ENCODE measurements at regions not wholly inside any gene's neighbourhood (a gene's known extent, or its start where the extent isn't known, plus 50 kb on each side); places are given as distances from the start of the nearest gene placed in this dataset.
A peak's percentile ranks its signal among the peaks of the same experiment; 100 is the strongest.

DNA sequence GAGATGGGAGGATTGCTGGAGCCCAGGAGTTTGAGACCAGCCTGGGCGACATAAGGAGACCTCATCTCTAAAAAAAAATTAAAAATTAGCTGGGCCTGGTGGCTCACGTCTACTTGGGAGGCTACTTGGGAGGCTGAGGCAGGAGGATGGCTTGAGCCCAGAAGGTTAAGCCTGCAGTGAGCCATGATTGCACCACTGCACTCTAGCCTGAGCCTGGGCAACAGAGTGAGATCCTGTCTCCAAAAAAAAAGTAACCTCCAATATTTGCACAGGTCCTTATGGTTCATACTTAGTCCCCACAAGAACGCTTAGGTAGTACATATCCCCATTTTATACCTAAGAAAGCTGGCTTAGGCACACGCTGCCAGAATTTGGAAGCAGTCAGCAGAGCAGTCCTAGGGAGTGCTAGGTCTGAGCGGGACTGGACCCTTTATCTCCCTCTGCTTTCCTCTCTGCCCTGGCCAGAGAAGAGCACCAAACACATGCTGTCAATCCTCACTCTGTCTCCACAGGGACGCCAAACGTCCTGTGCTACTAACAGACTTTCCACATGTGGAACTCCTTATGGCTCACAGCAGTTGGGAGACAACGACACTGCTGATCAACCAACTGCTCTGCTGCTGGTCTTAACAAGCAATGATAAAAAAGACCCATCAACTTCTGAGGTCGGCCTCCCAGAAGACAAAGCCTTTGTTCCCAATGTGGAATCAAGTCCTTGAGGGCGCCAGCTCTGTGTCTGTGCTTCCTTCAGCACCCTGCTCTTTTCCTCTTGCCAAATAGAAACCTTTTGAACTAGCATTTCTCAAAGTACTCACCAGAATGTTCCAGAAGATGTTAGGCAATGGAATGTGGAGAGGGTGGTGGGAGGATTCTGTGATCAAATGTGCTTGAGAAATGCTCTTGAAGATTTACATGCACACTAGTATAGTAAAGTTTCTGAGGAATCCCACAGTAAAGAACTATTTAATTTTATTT is 226.3 kb upstream of the DTNBP1 start:
- Mint-ChIP-seq H3K4me3 (no peak overlapping the region), H3K9me3 (peaks cover 3% of the 10 kb centered on the region; the same call in 2 of the 3 replicates), H3K27me3 (ENCODE audit: insufficient read depth, low read depth, poor library complexity) (peaks cover 1% of the 10 kb centered on the region), H3K4me1 (peaks cover 2% of the 10 kb centered on the region; the same call in 2 of the 3 replicates), H3K27ac (no peak overlapping the region), H3K36me3 (ENCODE audit: low read depth) (peaks cover 6% of the 10 kb centered on the region; the same call in 2 of the 3 replicates)
- H3K4me2 ChIP-seq = no peak overlapping the region
- H3K4me3 ChIP-seq = no peak overlapping the region
- peak overlapping the region; percentile 76; the same call in 1 of the 2 replicates for H2AFZ ChIP-seq
- H3K9me2 ChIP-seq (ENCODE audit: insufficient read depth) = no peaks in the 10 kb centered on the region
- H3K36me3 ChIP-seq (ENCODE audit: insufficient read depth) = no peaks in the 10 kb centered on the region
- H3F3A ChIP-seq (replicated peaks; ENCODE audit: low read depth) = no peaks in the 10 kb centered on the region
- no peaks in the 10 kb centered on the region for H3K79me2 ChIP-seq (replicated peaks; ENCODE audit: insufficient read depth)
- no peaks in the 10 kb centered on the region for H3K27me3 ChIP-seq (ENCODE audit: insufficient read depth)
- H4K20me1 ChIP-seq (replicated peaks; ENCODE audit: insufficient read depth) = no peaks in the 10 kb centered on the region
- H3K4me1 ChIP-seq (ENCODE audit: insufficient read depth) = peaks cover 3% of the 10 kb centered on the region; the same call in 1 of the 2 replicates
- H3K27ac ChIP-seq (ENCODE audit: low read depth) = no peak overlapping the region
- ATAC-seq (no peak), DNase-seq (ENCODE audit: low spot score) (no peak)
- TF ChIP-seq EZH2phosphoT487 (IDR thresholded peaks at IDR 0.05; ENCODE audit: unreplicated experiment) (no peak), STAT1 (IDR thresholded peaks at IDR 0.05; ENCODE audit: unreplicated experiment) (no peak), CREB1 (CRISPR knock-in tag; IDR thresholded peaks at IDR 0.05; ENCODE audit: low read depth) (no peak), POLR2AphosphoS5 (IDR thresholded peaks at IDR 0.05; ENCODE audit: low read depth) (no peak), NANOG (IDR thresholded peaks at IDR 0.05; ENCODE audit: borderline replicate concordance) (no peak), REST (IDR thresholded peaks at IDR 0.05; ENCODE audit: unreplicated experiment) (no peak), ZNF114 (CRISPR knock-in tag; IDR thresholded peaks at IDR 0.05) (no peak), ZNF331 (CRISPR knock-in tag; IDR thresholded peaks at IDR 0.05; ENCODE audit: low read depth) (no peak), EZH2 (IDR thresholded peaks at IDR 0.05; ENCODE audit: low read depth, unreplicated experiment) (no peak), ETS1 (IDR thresholded peaks at IDR 0.05) (no peak), JUNB (IDR thresholded peaks at IDR 0.05; ENCODE audit: unreplicated experiment) (no peak)
- TF ChIP-seq, protein P1, sequence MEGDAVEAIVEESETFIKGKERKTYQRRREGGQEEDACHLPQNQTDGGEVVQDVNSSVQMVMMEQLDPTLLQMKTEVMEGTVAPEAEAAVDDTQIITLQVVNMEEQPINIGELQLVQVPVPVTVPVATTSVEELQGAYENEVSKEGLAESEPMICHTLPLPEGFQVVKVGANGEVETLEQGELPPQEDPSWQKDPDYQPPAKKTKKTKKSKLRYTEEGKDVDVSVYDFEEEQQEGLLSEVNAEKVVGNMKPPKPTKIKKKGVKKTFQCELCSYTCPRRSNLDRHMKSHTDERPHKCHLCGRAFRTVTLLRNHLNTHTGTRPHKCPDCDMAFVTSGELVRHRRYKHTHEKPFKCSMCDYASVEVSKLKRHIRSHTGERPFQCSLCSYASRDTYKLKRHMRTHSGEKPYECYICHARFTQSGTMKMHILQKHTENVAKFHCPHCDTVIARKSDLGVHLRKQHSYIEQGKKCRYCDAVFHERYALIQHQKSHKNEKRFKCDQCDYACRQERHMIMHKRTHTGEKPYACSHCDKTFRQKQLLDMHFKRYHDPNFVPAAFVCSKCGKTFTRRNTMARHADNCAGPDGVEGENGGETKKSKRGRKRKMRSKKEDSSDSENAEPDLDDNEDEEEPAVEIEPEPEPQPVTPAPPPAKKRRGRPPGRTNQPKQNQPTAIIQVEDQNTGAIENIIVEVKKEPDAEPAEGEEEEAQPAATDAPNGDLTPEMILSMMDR (conservative IDR thresholded peaks at IDR 0.05; ENCODE audit: low read depth in 2 of 2) = no peak
- TF ChIP-seq, protein P2, sequence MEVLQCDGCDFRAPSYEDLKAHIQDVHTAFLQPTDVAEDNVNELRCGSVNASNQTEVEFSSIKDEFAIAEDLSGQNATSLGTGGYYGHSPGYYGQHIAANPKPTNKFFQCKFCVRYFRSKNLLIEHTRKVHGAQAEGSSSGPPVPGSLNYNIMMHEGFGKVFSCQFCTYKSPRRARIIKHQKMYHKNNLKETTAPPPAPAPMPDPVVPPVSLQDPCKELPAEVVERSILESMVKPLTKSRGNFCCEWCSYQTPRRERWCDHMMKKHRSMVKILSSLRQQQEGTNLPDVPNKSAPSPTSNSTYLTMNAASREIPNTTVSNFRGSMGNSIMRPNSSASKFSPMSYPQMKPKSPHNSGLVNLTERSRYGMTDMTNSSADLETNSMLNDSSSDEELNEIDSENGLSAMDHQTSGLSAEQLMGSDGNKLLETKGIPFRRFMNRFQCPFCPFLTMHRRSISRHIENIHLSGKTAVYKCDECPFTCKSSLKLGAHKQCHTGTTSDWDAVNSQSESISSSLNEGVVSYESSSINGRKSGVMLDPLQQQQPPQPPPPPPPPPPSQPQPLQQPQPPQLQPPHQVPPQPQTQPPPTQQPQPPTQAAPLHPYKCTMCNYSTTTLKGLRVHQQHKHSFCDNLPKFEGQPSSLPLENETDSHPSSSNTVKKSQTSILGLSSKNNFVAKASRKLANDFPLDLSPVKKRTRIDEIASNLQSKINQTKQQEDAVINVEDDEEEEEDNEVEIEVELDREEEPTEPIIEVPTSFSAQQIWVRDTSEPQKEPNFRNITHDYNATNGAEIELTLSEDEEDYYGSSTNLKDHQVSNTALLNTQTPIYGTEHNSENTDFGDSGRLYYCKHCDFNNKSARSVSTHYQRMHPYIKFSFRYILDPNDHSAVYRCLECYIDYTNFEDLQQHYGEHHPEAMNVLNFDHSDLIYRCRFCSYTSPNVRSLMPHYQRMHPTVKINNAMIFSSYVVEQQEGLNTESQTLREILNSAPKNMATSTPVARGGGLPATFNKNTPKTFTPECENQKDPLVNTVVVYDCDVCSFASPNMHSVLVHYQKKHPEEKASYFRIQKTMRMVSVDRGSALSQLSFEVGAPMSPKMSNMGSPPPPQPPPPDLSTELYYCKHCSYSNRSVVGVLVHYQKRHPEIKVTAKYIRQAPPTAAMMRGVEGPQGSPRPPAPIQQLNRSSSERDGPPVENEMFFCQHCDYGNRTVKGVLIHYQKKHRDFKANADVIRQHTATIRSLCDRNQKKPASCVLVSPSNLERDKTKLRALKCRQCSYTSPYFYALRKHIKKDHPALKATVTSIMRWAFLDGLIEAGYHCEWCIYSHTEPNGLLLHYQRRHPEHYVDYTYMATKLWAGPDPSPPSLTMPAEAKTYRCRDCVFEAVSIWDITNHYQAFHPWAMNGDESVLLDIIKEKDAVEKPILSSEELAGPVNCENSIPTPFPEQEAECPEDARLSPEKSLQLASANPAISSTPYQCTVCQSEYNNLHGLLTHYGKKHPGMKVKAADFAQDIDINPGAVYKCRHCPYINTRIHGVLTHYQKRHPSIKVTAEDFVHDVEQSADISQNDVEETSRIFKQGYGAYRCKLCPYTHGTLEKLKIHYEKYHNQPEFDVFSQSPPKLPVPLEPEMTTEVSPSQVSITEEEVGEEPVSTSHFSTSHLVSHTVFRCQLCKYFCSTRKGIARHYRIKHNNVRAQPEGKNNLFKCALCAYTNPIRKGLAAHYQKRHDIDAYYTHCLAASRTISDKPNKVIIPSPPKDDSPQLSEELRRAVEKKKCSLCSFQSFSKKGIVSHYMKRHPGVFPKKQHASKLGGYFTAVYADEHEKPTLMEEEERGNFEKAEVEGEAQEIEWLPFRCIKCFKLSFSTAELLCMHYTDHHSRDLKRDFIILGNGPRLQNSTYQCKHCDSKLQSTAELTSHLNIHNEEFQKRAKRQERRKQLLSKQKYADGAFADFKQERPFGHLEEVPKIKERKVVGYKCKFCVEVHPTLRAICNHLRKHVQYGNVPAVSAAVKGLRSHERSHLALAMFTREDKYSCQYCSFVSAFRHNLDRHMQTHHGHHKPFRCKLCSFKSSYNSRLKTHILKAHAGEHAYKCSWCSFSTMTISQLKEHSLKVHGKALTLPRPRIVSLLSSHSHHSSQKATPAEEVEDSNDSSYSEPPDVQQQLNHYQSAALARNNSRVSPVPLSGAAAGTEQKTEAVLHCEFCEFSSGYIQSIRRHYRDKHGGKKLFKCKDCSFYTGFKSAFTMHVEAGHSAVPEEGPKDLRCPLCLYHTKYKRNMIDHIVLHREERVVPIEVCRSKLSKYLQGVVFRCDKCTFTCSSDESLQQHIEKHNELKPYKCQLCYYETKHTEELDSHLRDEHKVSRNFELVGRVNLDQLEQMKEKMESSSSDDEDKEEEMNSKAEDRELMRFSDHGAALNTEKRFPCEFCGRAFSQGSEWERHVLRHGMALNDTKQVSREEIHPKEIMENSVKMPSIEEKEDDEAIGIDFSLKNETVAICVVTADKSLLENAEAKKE (CRISPR knock-in tag; IDR thresholded peaks at IDR 0.05) = no peak
